ENCODE measurements at regions not wholly inside any gene's neighbourhood (a gene's known extent, or its start where the extent isn't known, plus 50 kb on each side); places are given as distances from the start of the nearest gene placed in this dataset.
A peak's percentile ranks its signal among the peaks of the same experiment; 100 is the strongest.

DNA sequence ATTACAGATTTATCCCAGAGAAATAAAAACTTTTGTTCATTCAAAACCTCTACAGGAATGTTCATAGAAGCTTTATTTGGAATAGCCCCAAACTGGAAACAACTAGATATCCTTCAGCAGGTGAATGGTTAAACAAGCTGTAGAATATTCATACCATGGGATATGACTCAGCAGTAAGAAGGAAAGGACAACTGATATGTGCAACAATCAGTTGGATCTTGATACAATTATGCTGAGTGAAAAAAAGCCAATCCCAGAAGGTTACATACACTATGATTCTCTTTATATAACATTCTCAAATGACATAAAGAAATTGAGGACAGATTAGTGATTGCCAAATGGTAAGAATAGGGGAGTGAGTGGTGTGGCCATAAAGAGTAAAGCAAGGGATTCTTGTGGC, 376.7 kb downstream of the S1PR1 start:
- dilution Hi-C loops (cut with MboI; ENCODE audit: extremely low pct_ligation_motif_present, low sequenced_read_pairs): no loop called here
- Histone ChIP-seq H4K20me1 (replicated peaks; ENCODE audit: control insufficient read depth, extremely low read depth, insufficient read depth, low read length) (no peaks in the 10 kb centered on the region), H2AFZ (ENCODE audit: low read depth, low read length) (peak overlapping the region; percentile 92), H3K9me3 (replicated peaks; ENCODE audit: control insufficient read depth, insufficient read depth, low read length) (no peaks in the 10 kb centered on the region), H3K79me2 (ENCODE audit: control insufficient read depth, insufficient read depth, low read length) (no peaks in the 10 kb centered on the region), H3K4me2 (ENCODE audit: insufficient read depth, low read length) (peak overlapping the region; percentile 82), H3K36me3 (ENCODE audit: control insufficient read depth in 2 of 2, extremely low read depth in 1 of 2, insufficient read depth in 2 of 2, low read length in 2 of 2) (no peaks in the 10 kb centered on the region), H3K27me3 (ENCODE audit: control insufficient read depth in 2 of 2, insufficient read depth in 2 of 2, low read length in 2 of 2) (no peaks in the 10 kb centered on the region), H3K4me3 (replicated peaks in 1 of 3; ENCODE audit: insufficient read depth in 1 of 3, low read depth in 1 of 3, low read length in 3 of 3) (no peak overlapping the region), H3K9ac (replicated peaks; ENCODE audit: extremely low read depth, insufficient read depth, low read length) (no peak overlapping the region), H3K27ac (ENCODE audit: insufficient read depth, low read depth, low read length) (no peak overlapping the region), H3K4me1 (ENCODE audit: control insufficient read depth, extremely low read depth, insufficient read depth, low read length) (peaks cover 6% of the 10 kb centered on the region), H3K9me1 (replicated peaks; ENCODE audit: control insufficient read depth, extremely low read depth, insufficient read depth, low read length) (no peaks in the 10 kb centered on the region)
- intact Hi-C loops (cut with micrococcal nuclease): no loop called here
- POLR2A ChIA-PET: no interaction called here
- DNase-seq (ENCODE audit: low read depth, low spot score): peak; percentile 71
- TF ChIP-seq FOS (IDR thresholded peaks at IDR 0.05; ENCODE audit: borderline replicate concordance, insufficient read depth, low read length): peak; percentile 71
- no peak for TF ChIP-seq MYC (IDR thresholded peaks at IDR 0.05; ENCODE audit: low read depth, low read length)
- no peak for TF ChIP-seq POLR2A (IDR thresholded peaks at IDR 0.05; ENCODE audit: low read depth, low read length)
- TF ChIP-seq, protein P1, sequence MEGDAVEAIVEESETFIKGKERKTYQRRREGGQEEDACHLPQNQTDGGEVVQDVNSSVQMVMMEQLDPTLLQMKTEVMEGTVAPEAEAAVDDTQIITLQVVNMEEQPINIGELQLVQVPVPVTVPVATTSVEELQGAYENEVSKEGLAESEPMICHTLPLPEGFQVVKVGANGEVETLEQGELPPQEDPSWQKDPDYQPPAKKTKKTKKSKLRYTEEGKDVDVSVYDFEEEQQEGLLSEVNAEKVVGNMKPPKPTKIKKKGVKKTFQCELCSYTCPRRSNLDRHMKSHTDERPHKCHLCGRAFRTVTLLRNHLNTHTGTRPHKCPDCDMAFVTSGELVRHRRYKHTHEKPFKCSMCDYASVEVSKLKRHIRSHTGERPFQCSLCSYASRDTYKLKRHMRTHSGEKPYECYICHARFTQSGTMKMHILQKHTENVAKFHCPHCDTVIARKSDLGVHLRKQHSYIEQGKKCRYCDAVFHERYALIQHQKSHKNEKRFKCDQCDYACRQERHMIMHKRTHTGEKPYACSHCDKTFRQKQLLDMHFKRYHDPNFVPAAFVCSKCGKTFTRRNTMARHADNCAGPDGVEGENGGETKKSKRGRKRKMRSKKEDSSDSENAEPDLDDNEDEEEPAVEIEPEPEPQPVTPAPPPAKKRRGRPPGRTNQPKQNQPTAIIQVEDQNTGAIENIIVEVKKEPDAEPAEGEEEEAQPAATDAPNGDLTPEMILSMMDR (IDR thresholded peaks at IDR 0.05; ENCODE audit: extremely low read depth in 1 of 2, insufficient read depth in 1 of 2, low read depth in 1 of 2, low read length in 2 of 2): no peak
- no peak for TF ChIP-seq EZH2 (IDR thresholded peaks at IDR 0.05; ENCODE audit: borderline replicate concordance, low read depth, low read length, severe bottlenecking)
- TF ChIP-seq JUN (IDR thresholded peaks at IDR 0.05; ENCODE audit: borderline replicate concordance, insufficient read depth, insufficient read length, low read depth): peak; percentile 50
- peak; percentile 44 for TF ChIP-seq GATA2 (IDR thresholded peaks at IDR 0.05; ENCODE audit: insufficient read depth, insufficient read length, low read depth, low read length)
- TF ChIP-seq, protein P2, sequence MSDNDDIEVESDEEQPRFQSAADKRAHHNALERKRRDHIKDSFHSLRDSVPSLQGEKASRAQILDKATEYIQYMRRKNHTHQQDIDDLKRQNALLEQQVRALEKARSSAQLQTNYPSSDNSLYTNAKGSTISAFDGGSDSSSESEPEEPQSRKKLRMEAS (IDR thresholded peaks at IDR 0.05; ENCODE audit: insufficient read depth, insufficient read length): no peak
- TF ChIP-seq POLR2AphosphoS5 (IDR thresholded peaks at IDR 0.05; ENCODE audit: insufficient read depth, low read depth, low read length): peak; percentile 19
- FAIRE-seq: peak; percentile 91
- no TSS peak for BruUV-seq (replicated peaks)
- CTCF ChIA-PET: no interaction called here
